Thymus (tissue), 11 donors: ENCODE measurements at regions not wholly inside any gene's neighbourhood (a gene's known extent, or its start where the extent isn't known, plus 50 kb on each side); places are given as distances from the start of the nearest gene placed in this dataset.

ENCODE experiments used
- DNase-seq, 9 donors: peaks; one replicate each; pipeline ENCODE4 v3.0.0-alpha.2; 2013; ENCODE audit warnings: low spot score in 9 of 9, low read depth in 6 of 9, missing footprints in 1 of 9
- H3K27ac ChIP-seq, 2 donors: one replicate each; pipeline ENCODE4 v1.5.1; 2013; ENCODE audit warnings: control low read depth in 1 of 2, low read depth in 1 of 2, low read length in 1 of 2, mild to moderate bottlenecking in 1 of 2, moderate library complexity in 1 of 2
- H3K27me3 ChIP-seq, 2 donors: one replicate each; pipeline ENCODE4 v1.5.1; 2013; ENCODE audit warnings: low read length in 1 of 2; ENCODE audit not compliant: control insufficient read depth in 2 of 2, insufficient read depth in 1 of 2
- H3K36me3 ChIP-seq, 2 donors: one replicate each; pipeline ENCODE4 v1.5.1; 2013; ENCODE audit warnings: low read length in 1 of 2, mild to moderate bottlenecking in 1 of 2, moderate library complexity in 1 of 2; ENCODE audit not compliant: control insufficient read depth in 2 of 2, insufficient read depth in 2 of 2
- H3K4me1 ChIP-seq, 2 donors: one replicate each; pipeline ENCODE4 v1.5.1; 2013; ENCODE audit warnings: low read length in 2 of 2; ENCODE audit not compliant: control insufficient read depth in 2 of 2, insufficient read depth in 2 of 2
- H3K4me3 ChIP-seq, 2 donors: one replicate each; pipeline ENCODE4 v1.5.1; 2013; ENCODE audit warnings: low read length in 2 of 2, control low read depth in 1 of 2, mild to moderate bottlenecking in 1 of 2
- H3K9me3 ChIP-seq, 2 donors: one replicate each; pipeline ENCODE4 v1.5.1; 2013; ENCODE audit warnings: low read length in 1 of 2, mild to moderate bottlenecking in 1 of 2; ENCODE audit not compliant: control insufficient read depth in 2 of 2, insufficient read depth in 1 of 2
- WGBS: extraction: QIAGEN DNeasy Blood & Tissue Kit; methylation state at CpG from one replicate; pipeline ENCODE4 v1.1.7; 2013; 5-methylcytosine and 5-hydroxymethylcytosine counted together
- donor health status: healthy.

- no peak overlapping the region for H3K4me3 ChIP-seq
- H3K4me1 ChIP-seq = no peaks in the 10 kb centered on the region
- H3K27ac ChIP-seq = no peak overlapping the region
- no peaks in the 10 kb centered on the region for H3K27me3 ChIP-seq
- WGBS = 95% methylated on average over 1 of the region's 1 CpG
- no peaks in the 10 kb centered on the region for H3K9me3 ChIP-seq
- no peak for DNase-seq
- no peaks in the 10 kb centered on the region for H3K36me3 ChIP-seq
Observed at GRCh38 chr16:9254863-9255262, 163.4 kb downstream of the HAPSTR1 start.

GRCh38 chr16:9256196-9256595 is 164.8 kb downstream of the HAPSTR1 start:
- Histone ChIP-seq H3K27ac (no peak overlapping the region), H3K4me1 (no peaks in the 10 kb centered on the region), H3K9me3 (no peaks in the 10 kb centered on the region), H3K36me3 (no peaks in the 10 kb centered on the region), H3K4me3 (no peak overlapping the region), H3K27me3 (no peaks in the 10 kb centered on the region)
- peak in 5 of 9 donors; percentile 5 to 46 (median 27) for DNase-seq
- 22% methylated on average over 6 of the region's 6 CpGs for WGBS

GRCh38 chr16:9257843-9258242 is 166.4 kb downstream of the HAPSTR1 start:
- Histone ChIP-seq H3K9me3 (no peaks in the 10 kb centered on the region), H3K27ac (no peak overlapping the region), H3K36me3 (no peaks in the 10 kb centered on the region), H3K27me3 (no peaks in the 10 kb centered on the region), H3K4me3 (no peak overlapping the region), H3K4me1 (no peaks in the 10 kb centered on the region)
- no peak for DNase-seq
- 90% methylated on average over 1 of the region's 1 CpG for WGBS

GRCh38 chr16:9258423-9259051 is 167.1 kb downstream of the HAPSTR1 start:
- Histone ChIP-seq H3K27me3 (no peaks in the 10 kb centered on the region), H3K36me3 (no peaks in the 10 kb centered on the region), H3K4me3 (no peak overlapping the region), H3K27ac (no peak overlapping the region), H3K9me3 (no peaks in the 10 kb centered on the region), H3K4me1 (no peaks in the 10 kb centered on the region)
- DNase-seq = peak in 7 of 9 donors; percentile 7 to 50 (median 20)
- WGBS = 45% methylated on average over 14 of the region's 14 CpGs

GRCh38 chr16:9259914-9260608 is 168.6 kb downstream of the HAPSTR1 start:
- WGBS = 88% methylated on average over 7 of the region's 7 CpGs
- no peaks in the 10 kb centered on the region for H3K27me3 ChIP-seq
- no peaks in the 10 kb centered on the region for H3K4me1 ChIP-seq
- no peaks in the 10 kb centered on the region for H3K36me3 ChIP-seq
- no peak for DNase-seq
- no peak overlapping the region for H3K4me3 ChIP-seq
- no peaks in the 10 kb centered on the region for H3K9me3 ChIP-seq
- H3K27ac ChIP-seq = no peak overlapping the region

- H3K27ac ChIP-seq = no peak overlapping the region
- WGBS = 60% methylated on average over 4 of the region's 4 CpGs
- no peaks in the 10 kb centered on the region for H3K4me1 ChIP-seq
- H3K4me3 ChIP-seq = no peak overlapping the region
- no peaks in the 10 kb centered on the region for H3K9me3 ChIP-seq
- H3K36me3 ChIP-seq = no peaks in the 10 kb centered on the region
- DNase-seq = no peak
- H3K27me3 ChIP-seq = no peaks in the 10 kb centered on the region
Observed at GRCh38 chr16:9260666-9261065, 169.2 kb downstream of the HAPSTR1 start.

- Histone ChIP-seq H3K4me1 (no peaks in the 10 kb centered on the region), H3K27ac (no peak overlapping the region), H3K4me3 (no peak overlapping the region), H3K27me3 (no peaks in the 10 kb centered on the region), H3K36me3 (no peaks in the 10 kb centered on the region), H3K9me3 (no peaks in the 10 kb centered on the region)
- no peak for DNase-seq
- WGBS = 70% methylated on average over 5 of the region's 5 CpGs
Observed at GRCh38 chr16:9261376-9261775, 169.9 kb downstream of the HAPSTR1 start.

- Histone ChIP-seq H3K4me3 (no peak overlapping the region), H3K4me1 (no peaks in the 10 kb centered on the region), H3K27ac (no peak overlapping the region), H3K36me3 (no peaks in the 10 kb centered on the region), H3K9me3 (no peaks in the 10 kb centered on the region), H3K27me3 (no peaks in the 10 kb centered on the region)
- 89% methylated on average over 15 of the region's 15 CpGs for WGBS
- no peak for DNase-seq
Observed at GRCh38 chr16:9262941-9263715, 171.7 kb downstream of the HAPSTR1 start.

GRCh38 chr16:9264067-9264466 is 172.6 kb downstream of the HAPSTR1 start:
- H3K27ac ChIP-seq = no peak overlapping the region
- no peaks in the 10 kb centered on the region for H3K36me3 ChIP-seq
- WGBS = 79% methylated on average over 5 of the region's 5 CpGs
- H3K9me3 ChIP-seq = no peaks in the 10 kb centered on the region
- DNase-seq = no peak
- H3K27me3 ChIP-seq = no peaks in the 10 kb centered on the region
- H3K4me3 ChIP-seq = no peak overlapping the region
- H3K4me1 ChIP-seq = no peaks in the 10 kb centered on the region
